ENCODE measurements at regions not wholly inside any gene's neighbourhood (a gene's known extent, or its start where the extent isn't known, plus 50 kb on each side); places are given as distances from the start of the nearest gene placed in this dataset.

- H3K27me3 ChIP-seq (replicated peaks in 1 of 2; ENCODE audit: control insufficient read depth in 2 of 2, insufficient read depth in 2 of 2, low read length in 1 of 2): no peaks in the 10 kb centered on the region
- RAD21 ChIA-PET (ENCODE audit: unreplicated experiment): no interaction called here
- H4K20me1 ChIP-seq (ENCODE audit: control insufficient read depth, insufficient read depth): no peaks in the 10 kb centered on the region
- no peaks in the 10 kb centered on the region; the same call in 2 of the 3 replicates for H3K9me3 ChIP-seq (replicated peaks; ENCODE audit: control insufficient read depth, insufficient read depth, low read length)
- SMC1A ChIA-PET (ENCODE audit: uncharacterized antibody, unreplicated experiment): no interaction called here
- in situ Hi-C loops (cut with MboI): no loop called here
- POLR2A ChIA-PET: interaction anchor here (0.6 kb wide), 1 partner anchor 742 kb away, joined by 3 read pairs; no protein-coding TSS in a partner anchor
- no peaks in the 10 kb centered on the region for H3K79me2 ChIP-seq (ENCODE audit: control insufficient read depth, insufficient read depth, low read length)
- no peak overlapping the region for H3K4me3 ChIP-seq
- no TSS peak for BruUV-seq (replicated peaks)
- FAIRE-seq: no peak
- no peak overlapping the region for H3K27ac ChIP-seq (ENCODE audit: control insufficient read depth, insufficient read depth)
- H3K4me1 ChIP-seq (ENCODE audit: control insufficient read depth, insufficient read depth, low read length): no peaks in the 10 kb centered on the region
- no peak overlapping the region for H3K9ac ChIP-seq (ENCODE audit: control insufficient read depth, insufficient read depth, low read length)
- no peak overlapping the region for H3K4me2 ChIP-seq (ENCODE audit: control insufficient read depth, insufficient read depth)
- CTCF ChIA-PET: no interaction called here
- intact Hi-C loops (cut with micrococcal nuclease; ENCODE audit: unreplicated experiment): no loop called here
- DNase-seq (ENCODE audit: low read depth, low spot score): no peak
- H2AFZ ChIP-seq (ENCODE audit: control insufficient read depth, low read depth, low read length): no peak overlapping the region
- TF ChIP-seq RFX5 (IDR thresholded peaks at IDR 0.05; ENCODE audit: low read depth, low read length) (no peak), KLF5 (IDR thresholded peaks at IDR 0.05; ENCODE audit: partially characterized antibody) (no peak), SMC3 (IDR thresholded peaks at IDR 0.05; ENCODE audit: borderline replicate concordance, low read length) (no peak), POU2F2 (IDR thresholded peaks at IDR 0.05; ENCODE audit: borderline replicate concordance, low read depth, low read length) (no peak), NR2F1 (conservative IDR thresholded peaks at IDR 0.05) (no peak), PAX5 (IDR thresholded peaks at IDR 0.05; ENCODE audit: borderline replicate concordance, low read depth, low read length) (no peak), SMAD1 (IDR thresholded peaks at IDR 0.05; ENCODE audit: low read depth, partially characterized antibody) (no peak), PRDM15 (CRISPR knock-in tag; IDR thresholded peaks at IDR 0.05) (no peak), EGR1 (IDR thresholded peaks at IDR 0.05; ENCODE audit: borderline replicate concordance in 1 of 2, low read depth in 2 of 2, low read length in 2 of 2) (no peak), TCF7 (IDR thresholded peaks at IDR 0.05; ENCODE audit: borderline replicate concordance) (no peak), ZNF274 (IDR thresholded peaks at IDR 0.05; ENCODE audit: insufficient read depth, insufficient read length) (no peak), SMAD5 (IDR thresholded peaks at IDR 0.05; ENCODE audit: low read depth) (no peak)
- TF ChIP-seq, protein P1, sequence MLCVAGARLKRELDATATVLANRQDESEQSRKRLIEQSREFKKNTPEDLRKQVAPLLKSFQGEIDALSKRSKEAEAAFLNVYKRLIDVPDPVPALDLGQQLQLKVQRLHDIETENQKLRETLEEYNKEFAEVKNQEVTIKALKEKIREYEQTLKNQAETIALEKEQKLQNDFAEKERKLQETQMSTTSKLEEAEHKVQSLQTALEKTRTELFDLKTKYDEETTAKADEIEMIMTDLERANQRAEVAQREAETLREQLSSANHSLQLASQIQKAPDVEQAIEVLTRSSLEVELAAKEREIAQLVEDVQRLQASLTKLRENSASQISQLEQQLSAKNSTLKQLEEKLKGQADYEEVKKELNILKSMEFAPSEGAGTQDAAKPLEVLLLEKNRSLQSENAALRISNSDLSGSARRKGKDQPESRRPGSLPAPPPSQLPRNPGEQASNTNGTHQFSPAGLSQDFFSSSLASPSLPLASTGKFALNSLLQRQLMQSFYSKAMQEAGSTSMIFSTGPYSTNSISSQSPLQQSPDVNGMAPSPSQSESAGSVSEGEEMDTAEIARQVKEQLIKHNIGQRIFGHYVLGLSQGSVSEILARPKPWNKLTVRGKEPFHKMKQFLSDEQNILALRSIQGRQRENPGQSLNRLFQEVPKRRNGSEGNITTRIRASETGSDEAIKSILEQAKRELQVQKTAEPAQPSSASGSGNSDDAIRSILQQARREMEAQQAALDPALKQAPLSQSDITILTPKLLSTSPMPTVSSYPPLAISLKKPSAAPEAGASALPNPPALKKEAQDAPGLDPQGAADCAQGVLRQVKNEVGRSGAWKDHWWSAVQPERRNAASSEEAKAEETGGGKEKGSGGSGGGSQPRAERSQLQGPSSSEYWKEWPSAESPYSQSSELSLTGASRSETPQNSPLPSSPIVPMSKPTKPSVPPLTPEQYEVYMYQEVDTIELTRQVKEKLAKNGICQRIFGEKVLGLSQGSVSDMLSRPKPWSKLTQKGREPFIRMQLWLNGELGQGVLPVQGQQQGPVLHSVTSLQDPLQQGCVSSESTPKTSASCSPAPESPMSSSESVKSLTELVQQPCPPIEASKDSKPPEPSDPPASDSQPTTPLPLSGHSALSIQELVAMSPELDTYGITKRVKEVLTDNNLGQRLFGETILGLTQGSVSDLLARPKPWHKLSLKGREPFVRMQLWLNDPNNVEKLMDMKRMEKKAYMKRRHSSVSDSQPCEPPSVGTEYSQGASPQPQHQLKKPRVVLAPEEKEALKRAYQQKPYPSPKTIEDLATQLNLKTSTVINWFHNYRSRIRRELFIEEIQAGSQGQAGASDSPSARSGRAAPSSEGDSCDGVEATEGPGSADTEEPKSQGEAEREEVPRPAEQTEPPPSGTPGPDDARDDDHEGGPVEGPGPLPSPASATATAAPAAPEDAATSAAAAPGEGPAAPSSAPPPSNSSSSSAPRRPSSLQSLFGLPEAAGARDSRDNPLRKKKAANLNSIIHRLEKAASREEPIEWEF (IDR thresholded peaks at IDR 0.05; ENCODE audit: insufficient replicate concordance, low read depth, low read length): no peak
- no peak for ATAC-seq
- H3K36me3 ChIP-seq (ENCODE audit: control insufficient read depth in 2 of 2, insufficient read depth in 2 of 2, low read length in 1 of 2): no peaks in the 10 kb centered on the region
These were observed 733.2 kb downstream of the GATA3 start for GRCh38 chr10:8787649-8788048.
